Mucosa of stomach (tissue), 1 donor: ENCODE measurements at regions not wholly inside any gene's neighbourhood (a gene's known extent, or its start where the extent isn't known, plus 50 kb on each side); places are given as distances from the start of the nearest gene placed in this dataset.
"Not testable (repeated sequence)": the region's sequence is repeated elsewhere in the genome, so short reads cannot be mapped to it uniquely, and the experiment has no call there.

ENCODE experiments used
- H3K27me3 ChIP-seq: one replicate; pipeline ENCODE4 v1.7.0; 2013; ENCODE audit warnings: mild to moderate bottlenecking, low read length; ENCODE audit not compliant: control insufficient read depth, insufficient read depth
- H3K36me3 ChIP-seq: one replicate; pipeline ENCODE4 v1.7.0; 2013; ENCODE audit warnings: low read length; ENCODE audit not compliant: control insufficient read depth, insufficient read depth
- H3K4me1 ChIP-seq: one replicate; pipeline ENCODE4 v1.7.0; 2013; ENCODE audit warnings: mild to moderate bottlenecking, low read length; ENCODE audit not compliant: control insufficient read depth, insufficient read depth
- H3K4me3 ChIP-seq: one replicate; pipeline ENCODE4 v1.7.0; 2013; ENCODE audit warnings: low read length
- H3K9ac ChIP-seq: one replicate; pipeline ENCODE4 v1.7.0; 2013; ENCODE audit warnings: mild to moderate bottlenecking, low read length, moderate library complexity
- H3K9me3 ChIP-seq: one replicate; pipeline ENCODE4 v1.7.0; 2013; ENCODE audit warnings: mild to moderate bottlenecking, low read length, moderate library complexity; ENCODE audit not compliant: control insufficient read depth
- donor health status: Pancreatic carcinoma.

DNA sequence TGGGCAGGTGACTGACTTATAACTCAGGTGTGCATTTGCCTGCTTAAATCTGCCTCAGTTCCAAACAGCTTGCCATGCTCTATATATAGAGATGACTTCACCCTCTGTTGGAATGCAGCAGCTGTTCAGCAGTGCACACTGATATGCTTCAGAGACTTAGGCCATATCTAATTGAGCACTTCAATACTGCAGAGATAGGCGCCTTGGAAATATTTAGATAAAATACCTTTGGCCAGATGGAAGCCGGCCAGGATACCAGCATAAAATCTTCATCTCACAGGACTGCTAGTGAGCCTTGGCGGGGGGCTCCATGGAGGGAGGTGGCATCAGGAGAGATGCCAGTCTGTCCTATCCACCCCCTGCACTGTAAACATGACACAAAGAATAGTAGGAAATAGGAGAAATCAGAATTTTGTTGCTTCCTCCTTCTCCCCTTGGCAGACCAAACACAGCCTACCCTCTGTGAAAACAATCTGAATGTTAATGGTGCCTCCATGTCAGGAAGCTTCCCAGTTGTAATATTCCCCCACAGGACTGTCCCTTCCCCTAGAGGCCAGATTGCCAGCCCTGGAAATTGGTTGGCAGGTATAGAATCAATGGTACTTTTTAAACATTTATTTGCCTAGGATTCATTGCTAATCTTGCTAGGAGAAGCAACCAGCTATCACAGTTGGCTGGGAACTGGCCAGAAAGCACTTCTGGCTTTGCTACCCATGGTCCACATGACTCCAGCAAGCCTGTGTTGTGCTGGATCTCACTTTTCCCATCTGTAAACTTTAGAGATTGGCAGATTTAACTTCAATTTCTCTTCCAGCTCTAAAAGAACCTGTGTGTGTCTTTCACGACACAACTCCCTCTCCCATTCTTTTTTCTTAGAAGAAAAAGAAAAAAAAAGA lies 215.5 kb upstream of the KCNMB2 start:
- H3K27me3 ChIP-seq: no peaks in the 10 kb centered on the region
- no peak overlapping the region for H3K9ac ChIP-seq
- no peak overlapping the region for H3K4me3 ChIP-seq
- H3K36me3 ChIP-seq: no peaks in the 10 kb centered on the region
- peaks cover 18% of the 10 kb centered on the region for H3K4me1 ChIP-seq
- H3K9me3 ChIP-seq: no peaks in the 10 kb centered on the region

DNA sequence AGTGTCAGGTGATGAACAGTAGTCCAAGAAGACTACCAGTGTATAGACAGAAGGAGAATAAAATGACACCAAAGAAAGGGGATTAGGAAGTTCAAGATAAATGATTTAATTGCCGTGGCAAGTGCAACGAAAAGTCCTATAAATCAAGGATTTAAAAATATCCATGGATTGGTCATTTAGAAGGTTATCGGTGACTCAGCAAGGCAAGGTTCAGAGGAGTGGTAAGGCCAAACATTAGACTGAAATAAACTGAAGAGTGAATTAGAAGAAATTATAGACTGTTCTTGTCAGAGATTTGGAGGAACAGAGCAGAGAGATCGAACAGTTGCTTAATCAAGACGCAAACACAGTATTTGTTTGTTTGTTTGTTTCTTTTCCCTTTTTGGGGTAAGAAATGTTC lies 211.9 kb upstream of the KCNMB2 start:
- H3K9ac ChIP-seq: no peak overlapping the region
- peaks cover 18% of the 10 kb centered on the region for H3K4me1 ChIP-seq
- H3K9me3 ChIP-seq: no peaks in the 10 kb centered on the region
- no peaks in the 10 kb centered on the region for H3K27me3 ChIP-seq
- no peaks in the 10 kb centered on the region for H3K36me3 ChIP-seq
- no peak overlapping the region for H3K4me3 ChIP-seq

- H3K9ac ChIP-seq: no peak overlapping the region
- H3K27me3 ChIP-seq: no peaks in the 10 kb centered on the region
- H3K9me3 ChIP-seq: no peaks in the 10 kb centered on the region
- no peak overlapping the region for H3K4me3 ChIP-seq
- peaks cover 16% of the 10 kb centered on the region for H3K4me1 ChIP-seq
- no peaks in the 10 kb centered on the region for H3K36me3 ChIP-seq
These were observed 210.9 kb upstream of the KCNMB2 start for GRCh38 chr3:178325330-178325729.

- Histone ChIP-seq H3K9me3 (no peaks in the 10 kb centered on the region), H3K4me3 (no peak overlapping the region), H3K27me3 (no peaks in the 10 kb centered on the region), H3K9ac (no peak overlapping the region), H3K36me3 (no peaks in the 10 kb centered on the region), H3K4me1 (no peaks in the 10 kb centered on the region)
These were observed 206.3 kb upstream of the KCNMB2 start for GRCh38 chr3:178329936-178330335.

- Histone ChIP-seq H3K9me3 (no peaks in the 10 kb centered on the region), H3K27me3 (no peaks in the 10 kb centered on the region), H3K9ac (no peak overlapping the region), H3K4me3 (no peak overlapping the region), H3K4me1 (no peaks in the 10 kb centered on the region), H3K36me3 (no peaks in the 10 kb centered on the region)
These were observed 202.0 kb upstream of the KCNMB2 start for GRCh38 chr3:178334239-178334638.

GRCh38 chr3:178336336-178336735 lies 199.9 kb upstream of the KCNMB2 start:
- no peaks in the 10 kb centered on the region for H3K9me3 ChIP-seq
- no peak overlapping the region for H3K4me3 ChIP-seq
- H3K36me3 ChIP-seq: no peaks in the 10 kb centered on the region
- H3K27me3 ChIP-seq: no peaks in the 10 kb centered on the region
- H3K4me1 ChIP-seq: no peaks in the 10 kb centered on the region
- H3K9ac ChIP-seq: no peak overlapping the region

- Histone ChIP-seq H3K9ac (no peak overlapping the region), H3K4me1 (peaks cover 15% of the 10 kb centered on the region), H3K9me3 (no peaks in the 10 kb centered on the region), H3K4me3 (no peak overlapping the region), H3K36me3 (no peaks in the 10 kb centered on the region), H3K27me3 (no peaks in the 10 kb centered on the region)
These were observed 195.7 kb upstream of the KCNMB2 start for GRCh38 chr3:178340506-178340905.

DNA sequence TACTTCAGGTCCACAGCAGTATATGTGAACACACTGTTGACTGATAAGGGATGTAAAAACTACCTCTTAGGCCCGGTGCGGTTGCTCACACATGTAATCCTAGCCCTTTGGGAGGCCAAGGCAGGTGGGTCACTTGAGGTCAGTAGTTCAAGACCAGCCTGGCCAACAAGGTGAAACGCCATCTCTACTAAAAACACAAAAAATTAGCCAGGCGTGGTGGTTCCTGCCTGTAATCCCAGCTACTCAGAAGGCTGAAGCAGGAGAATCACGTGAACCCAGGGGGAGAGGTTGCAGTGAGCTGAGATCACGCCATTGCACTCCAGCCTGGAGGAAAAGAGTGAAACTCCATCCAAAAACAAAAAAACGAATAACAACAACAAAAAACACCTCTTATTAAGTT lies 194.6 kb upstream of the KCNMB2 start:
- Histone ChIP-seq H3K36me3 (no peaks in the 10 kb centered on the region), H3K9me3 (no peaks in the 10 kb centered on the region)

DNA sequence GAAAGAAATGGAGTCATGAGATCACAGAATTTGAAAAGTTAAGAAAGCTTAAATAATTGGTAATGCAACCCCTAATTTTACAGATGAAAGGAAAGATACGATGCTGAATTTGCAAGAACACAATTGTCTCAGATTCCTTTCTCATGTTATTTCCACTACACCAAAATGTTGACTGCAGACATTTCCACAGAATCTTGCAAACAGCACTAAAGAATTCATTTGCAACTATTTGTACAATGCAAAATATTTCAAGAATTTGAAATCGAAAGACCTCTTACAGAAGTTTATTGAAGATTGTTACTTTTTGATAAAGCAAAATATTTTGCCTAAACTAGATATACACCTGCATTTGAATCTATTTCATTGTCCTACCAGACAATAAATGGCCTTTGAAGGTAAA lies 194.1 kb upstream of the KCNMB2 start:
- H3K4me1 ChIP-seq: peaks cover 15% of the 10 kb centered on the region
- H3K36me3 ChIP-seq: no peaks in the 10 kb centered on the region
- no peak overlapping the region for H3K9ac ChIP-seq
- H3K4me3 ChIP-seq: no peak overlapping the region
- no peaks in the 10 kb centered on the region for H3K9me3 ChIP-seq
- H3K27me3 ChIP-seq: no peaks in the 10 kb centered on the region

More for the DNA sequence above, 194.6 kb upstream of the KCNMB2 start:
- no peaks in the 10 kb centered on the region for H3K27me3 ChIP-seq
- peaks cover 15% of the 10 kb centered on the region for H3K4me1 ChIP-seq
- no peak overlapping the region for H3K9ac ChIP-seq
- no peak overlapping the region for H3K4me3 ChIP-seq

DNA sequence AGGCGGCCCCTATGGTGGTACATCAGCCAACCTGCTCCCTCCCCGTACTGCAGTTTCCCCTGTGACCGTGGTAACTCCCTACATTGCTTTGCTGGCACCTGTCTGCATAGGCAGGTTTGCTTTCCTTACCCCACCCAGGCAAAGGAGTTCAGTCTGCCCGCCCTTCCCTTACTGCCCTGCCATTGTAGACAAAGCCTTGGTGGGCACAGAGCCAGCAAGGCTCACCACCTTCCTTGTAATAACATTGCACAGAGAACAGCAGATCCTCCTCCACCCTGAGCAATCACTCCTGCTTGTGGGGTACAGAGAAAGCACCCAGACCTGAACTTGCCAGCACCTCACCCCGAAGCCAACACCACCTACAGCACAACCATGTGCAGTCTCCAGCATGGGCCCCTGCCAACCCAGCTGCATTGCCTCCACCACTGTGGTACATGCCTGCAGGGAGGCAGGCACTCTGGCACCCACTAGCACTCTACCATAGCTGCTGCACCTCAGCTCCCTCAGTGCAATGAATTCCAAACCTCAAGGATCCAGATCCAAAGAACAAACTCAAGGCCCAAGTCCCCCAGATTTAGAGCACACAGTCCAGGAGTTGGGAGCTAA lies 192.7 kb upstream of the KCNMB2 start:
- Histone ChIP-seq H3K4me3 (no peak overlapping the region), H3K4me1 (peaks cover 15% of the 10 kb centered on the region), H3K9ac (no peak overlapping the region), H3K36me3 (no peaks in the 10 kb centered on the region), H3K27me3 (no peaks in the 10 kb centered on the region), H3K9me3 (no peaks in the 10 kb centered on the region)

DNA sequence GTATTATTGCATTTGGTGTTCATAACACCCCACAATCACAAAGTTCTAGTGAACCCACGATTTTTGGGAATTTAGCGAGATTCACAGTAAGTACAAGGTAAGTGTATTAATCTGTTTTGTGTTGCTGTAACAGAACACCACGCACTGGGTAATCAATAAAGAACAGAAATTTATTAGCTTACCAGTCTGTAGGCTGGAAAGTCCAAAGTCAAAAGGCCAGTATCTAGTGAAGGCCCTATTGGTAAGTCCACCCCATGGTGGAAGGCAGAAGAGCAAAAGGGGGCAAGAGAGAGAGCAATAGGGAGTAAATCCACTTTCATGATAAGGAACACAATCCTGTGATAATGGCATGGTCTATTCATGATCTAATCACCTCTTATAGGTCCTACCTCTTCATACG lies 190.3 kb upstream of the KCNMB2 start:
- Histone ChIP-seq H3K4me3 (no peak overlapping the region), H3K4me1 (peaks cover 15% of the 10 kb centered on the region), H3K27me3 (no peaks in the 10 kb centered on the region), H3K9ac (no peak overlapping the region), H3K9me3 (no peaks in the 10 kb centered on the region), H3K36me3 (no peaks in the 10 kb centered on the region)

- H3K9me3 ChIP-seq, H3K27me3 ChIP-seq, H3K9ac ChIP-seq, H3K4me1 ChIP-seq, H3K36me3 ChIP-seq, H3K4me3 ChIP-seq: not testable (repeated sequence)
These were observed 187.5 kb upstream of the KCNMB2 start for GRCh38 chr3:178348561-178349217.
